Esophagus squamous epithelium (tissue), 4 donors: ENCODE measurements at regions not wholly inside any gene's neighbourhood (a gene's known extent, or its start where the extent isn't known, plus 50 kb on each side); places are given as distances from the start of the nearest gene placed in this dataset.

Experiments
- POLR2A ChIP-seq, 4 donors: fragments of 450-650 bp; IDR thresholded peaks; one replicate each; pipeline ENCODE4 v1.6.1; 2017; ENCODE audit warnings: antibody characterized with exemption in 4 of 4, mild to moderate bottlenecking in 4 of 4, moderate library complexity in 3 of 4
- TF ChIP-seq, protein P1 (sequence below), 6 experiments: fragments of 450-650 bp in 4 of 6; fragments of 200-600 bp in 2 of 6; sonication (generic) in 2 of 6; IDR thresholded peaks; one replicate each; pipeline ENCODE4 v1.5.1; 2016 to 2019; ENCODE audit warnings: antibody characterized with exemption in 6 of 6, mild to moderate bottlenecking in 4 of 6, moderate library complexity in 4 of 6

DNA sequence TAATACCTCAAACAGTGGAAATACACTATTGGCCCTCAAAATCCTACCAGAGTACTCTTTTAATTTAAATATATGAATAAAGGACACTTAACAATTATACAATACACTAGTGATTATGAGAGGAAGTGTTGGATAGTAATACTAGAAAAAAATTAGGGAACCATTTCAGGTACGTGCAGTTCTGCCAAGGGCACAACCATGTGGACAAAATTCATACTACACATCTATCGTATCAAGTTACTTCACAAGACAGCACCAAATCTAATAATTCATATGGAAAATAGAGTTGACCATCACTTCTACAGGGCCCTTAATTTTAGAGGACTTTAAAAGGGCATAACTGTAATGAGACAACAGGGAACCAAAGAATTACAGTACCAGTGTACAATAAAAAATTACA, 69.2 kb upstream of the ZCCHC13 start:
- TF ChIP-seq, protein P1, sequence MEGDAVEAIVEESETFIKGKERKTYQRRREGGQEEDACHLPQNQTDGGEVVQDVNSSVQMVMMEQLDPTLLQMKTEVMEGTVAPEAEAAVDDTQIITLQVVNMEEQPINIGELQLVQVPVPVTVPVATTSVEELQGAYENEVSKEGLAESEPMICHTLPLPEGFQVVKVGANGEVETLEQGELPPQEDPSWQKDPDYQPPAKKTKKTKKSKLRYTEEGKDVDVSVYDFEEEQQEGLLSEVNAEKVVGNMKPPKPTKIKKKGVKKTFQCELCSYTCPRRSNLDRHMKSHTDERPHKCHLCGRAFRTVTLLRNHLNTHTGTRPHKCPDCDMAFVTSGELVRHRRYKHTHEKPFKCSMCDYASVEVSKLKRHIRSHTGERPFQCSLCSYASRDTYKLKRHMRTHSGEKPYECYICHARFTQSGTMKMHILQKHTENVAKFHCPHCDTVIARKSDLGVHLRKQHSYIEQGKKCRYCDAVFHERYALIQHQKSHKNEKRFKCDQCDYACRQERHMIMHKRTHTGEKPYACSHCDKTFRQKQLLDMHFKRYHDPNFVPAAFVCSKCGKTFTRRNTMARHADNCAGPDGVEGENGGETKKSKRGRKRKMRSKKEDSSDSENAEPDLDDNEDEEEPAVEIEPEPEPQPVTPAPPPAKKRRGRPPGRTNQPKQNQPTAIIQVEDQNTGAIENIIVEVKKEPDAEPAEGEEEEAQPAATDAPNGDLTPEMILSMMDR (IDR thresholded peaks at IDR 0.05): no peak
- no peak for TF ChIP-seq POLR2A (IDR thresholded peaks at IDR 0.05)
